ENCODE measurements at regions not wholly inside any gene's neighbourhood (a gene's known extent, or its start where the extent isn't known, plus 50 kb on each side); places are given as distances from the start of the nearest gene placed in this dataset.

GRCh38 chr1:88163187-88163586 is 520.9 kb upstream of the PKN2 start:
- H3K9me3 ChIP-seq (ENCODE audit: control insufficient read depth in 2 of 2, insufficient read depth in 1 of 2, low read depth in 1 of 2, low read length in 1 of 2) = no peaks in the 10 kb centered on the region
- FAIRE-seq = no peak

GRCh38 chr1:88168126-88168525 is 515.9 kb upstream of the PKN2 start:
- H3K4me1 ChIP-seq (ENCODE audit: control insufficient read depth in 3 of 3, insufficient read depth in 2 of 3, low read depth in 1 of 3, low read length in 2 of 3) = peaks cover 0 to 23% (median 0%) of the 10 kb centered on the region in 3 donors
- H3K9me3 ChIP-seq (ENCODE audit: control insufficient read depth in 2 of 2, insufficient read depth in 1 of 2, low read depth in 1 of 2, low read length in 1 of 2) = no peaks in the 10 kb centered on the region
- no peak for DNase-seq
- no peaks in the 10 kb centered on the region for H3K36me3 ChIP-seq (ENCODE audit: control insufficient read depth in 3 of 3, insufficient read depth in 2 of 3, low read depth in 1 of 3, low read length in 3 of 3)
- H3K4me3 ChIP-seq (ENCODE audit: low read depth in 1 of 3, low read length in 3 of 3) = no peak overlapping the region
- H3K27ac ChIP-seq (ENCODE audit: low read depth in 1 of 3, low read length in 2 of 3) = no peak overlapping the region
- H3K27me3 ChIP-seq (ENCODE audit: control insufficient read depth in 3 of 3, insufficient read depth in 3 of 3, low read length in 3 of 3) = peaks cover 0 to 3% (median 0%) of the 10 kb centered on the region in 3 donors
- no peak for FAIRE-seq

More at GRCh38 chr1:88163187-88163586, 520.9 kb upstream of the PKN2 start:
- Histone ChIP-seq H3K4me3 (ENCODE audit: low read depth in 1 of 3, low read length in 3 of 3) (no peak overlapping the region), H3K36me3 (ENCODE audit: control insufficient read depth in 3 of 3, insufficient read depth in 2 of 3, low read depth in 1 of 3, low read length in 3 of 3) (no peaks in the 10 kb centered on the region), H3K27me3 (ENCODE audit: control insufficient read depth in 3 of 3, insufficient read depth in 3 of 3, low read length in 3 of 3) (peaks cover 0 to 3% (median 0%) of the 10 kb centered on the region in 3 donors), H3K4me1 (ENCODE audit: control insufficient read depth in 3 of 3, insufficient read depth in 2 of 3, low read depth in 1 of 3, low read length in 2 of 3) (peaks cover 0 to 14% (median 0%) of the 10 kb centered on the region in 3 donors), H3K27ac (ENCODE audit: low read depth in 1 of 3, low read length in 2 of 3) (no peak overlapping the region)
- peak; percentile 8 to 35 for DNase-seq
- 34 to 61% (median 45%) methylated on average over 3 of the region's 3 CpGs for WGBS, 3 donors

- H3K4me3 ChIP-seq (ENCODE audit: low read depth in 1 of 3, low read length in 3 of 3) = no peak overlapping the region
- no peaks in the 10 kb centered on the region for H3K9me3 ChIP-seq (ENCODE audit: control insufficient read depth in 2 of 2, insufficient read depth in 1 of 2, low read depth in 1 of 2, low read length in 1 of 2)
- H3K36me3 ChIP-seq (ENCODE audit: control insufficient read depth in 3 of 3, insufficient read depth in 2 of 3, low read depth in 1 of 3, low read length in 3 of 3) = no peaks in the 10 kb centered on the region
- H3K27ac ChIP-seq (ENCODE audit: low read depth in 1 of 3, low read length in 2 of 3) = no peak overlapping the region
- H3K27me3 ChIP-seq (ENCODE audit: control insufficient read depth in 3 of 3, insufficient read depth in 3 of 3, low read length in 3 of 3) = peaks cover 0 to 3% (median 0%) of the 10 kb centered on the region in 3 donors
- FAIRE-seq (no peak), DNase-seq (no peak)
- peaks cover 0 to 20% (median 3%) of the 10 kb centered on the region in 3 donors for H3K4me1 ChIP-seq (ENCODE audit: control insufficient read depth in 3 of 3, insufficient read depth in 2 of 3, low read depth in 1 of 3, low read length in 2 of 3)
- WGBS, 3 donors = 90 to 92% (median 91%) methylated on average over 3 of the region's 3 CpGs
Measured at GRCh38 chr1:88169139-88169538, 514.9 kb upstream of the PKN2 start.

GRCh38 chr1:88169939-88170338 is 514.1 kb upstream of the PKN2 start:
- peaks cover 0 to 24% (median 3%) of the 10 kb centered on the region in 3 donors for H3K4me1 ChIP-seq (ENCODE audit: control insufficient read depth in 3 of 3, insufficient read depth in 2 of 3, low read depth in 1 of 3, low read length in 2 of 3)
- H3K36me3 ChIP-seq (ENCODE audit: control insufficient read depth in 3 of 3, insufficient read depth in 2 of 3, low read depth in 1 of 3, low read length in 3 of 3) = no peaks in the 10 kb centered on the region
- no peaks in the 10 kb centered on the region for H3K9me3 ChIP-seq (ENCODE audit: control insufficient read depth in 2 of 2, insufficient read depth in 1 of 2, low read depth in 1 of 2, low read length in 1 of 2)
- no peaks in the 10 kb centered on the region for H3K27me3 ChIP-seq (ENCODE audit: control insufficient read depth in 3 of 3, insufficient read depth in 3 of 3, low read length in 3 of 3)
- H3K4me3 ChIP-seq (ENCODE audit: low read depth in 1 of 3, low read length in 3 of 3) = no peak overlapping the region
- FAIRE-seq (no peak), DNase-seq (no peak)
- H3K27ac ChIP-seq (ENCODE audit: low read depth in 1 of 3, low read length in 2 of 3) = no peak overlapping the region

GRCh38 chr1:88175120-88175630 is 508.9 kb upstream of the PKN2 start:
- Histone ChIP-seq H3K4me1 (ENCODE audit: control insufficient read depth in 3 of 3, insufficient read depth in 2 of 3, low read depth in 1 of 3, low read length in 2 of 3) (peaks cover 3 to 24% (median 4%) of the 10 kb centered on the region in 3 donors), H3K27ac (ENCODE audit: low read depth in 1 of 3, low read length in 2 of 3) (peak overlapping the region in 1 of 3 donors; percentile 23), H3K27me3 (ENCODE audit: control insufficient read depth in 3 of 3, insufficient read depth in 3 of 3, low read length in 3 of 3) (no peaks in the 10 kb centered on the region), H3K4me3 (ENCODE audit: low read depth in 1 of 3, low read length in 3 of 3) (no peak overlapping the region), H3K36me3 (ENCODE audit: control insufficient read depth in 3 of 3, insufficient read depth in 2 of 3, low read depth in 1 of 3, low read length in 3 of 3) (no peaks in the 10 kb centered on the region), H3K9me3 (ENCODE audit: control insufficient read depth in 2 of 2, insufficient read depth in 1 of 2, low read depth in 1 of 2, low read length in 1 of 2) (no peaks in the 10 kb centered on the region)
- WGBS, 3 donors = 33 to 63% (median 40%) methylated on average over 3 of the region's 3 CpGs
- DNase-seq (no peak), FAIRE-seq (no peak)

GRCh38 chr1:88175631-88176226 is 508.3 kb upstream of the PKN2 start:
- H3K9me3 ChIP-seq (ENCODE audit: control insufficient read depth in 2 of 2, insufficient read depth in 1 of 2, low read depth in 1 of 2, low read length in 1 of 2) = no peaks in the 10 kb centered on the region
- H3K4me3 ChIP-seq (ENCODE audit: low read depth in 1 of 3, low read length in 3 of 3) = no peak overlapping the region

GRCh38 chr1:88179943-88180342 is 504.1 kb upstream of the PKN2 start:
- H3K9me3 ChIP-seq (ENCODE audit: control insufficient read depth in 2 of 2, insufficient read depth in 1 of 2, low read depth in 1 of 2, low read length in 1 of 2) = no peaks in the 10 kb centered on the region
- WGBS, 3 donors = 65 to 72% (median 70%) methylated on average over 5 of the region's 5 CpGs
- H3K36me3 ChIP-seq (ENCODE audit: control insufficient read depth in 3 of 3, insufficient read depth in 2 of 3, low read depth in 1 of 3, low read length in 3 of 3) = no peaks in the 10 kb centered on the region
- H3K27ac ChIP-seq (ENCODE audit: low read depth in 1 of 3, low read length in 2 of 3) = no peak overlapping the region
- FAIRE-seq = no peak
- DNase-seq = no peak
- H3K27me3 ChIP-seq (ENCODE audit: control insufficient read depth in 3 of 3, insufficient read depth in 3 of 3, low read length in 3 of 3) = no peaks in the 10 kb centered on the region
- H3K4me1 ChIP-seq (ENCODE audit: control insufficient read depth in 3 of 3, insufficient read depth in 2 of 3, low read depth in 1 of 3, low read length in 2 of 3) = peaks cover 0 to 13% (median 4%) of the 10 kb centered on the region in 3 donors
- H3K4me3 ChIP-seq (ENCODE audit: low read depth in 1 of 3, low read length in 3 of 3) = no peak overlapping the region

More at GRCh38 chr1:88175631-88176226, 508.3 kb upstream of the PKN2 start:
- WGBS, 3 donors = 16 to 57% (median 28%) methylated on average over 10 of the region's 10 CpGs
- H3K4me1 ChIP-seq (ENCODE audit: control insufficient read depth in 3 of 3, insufficient read depth in 2 of 3, low read depth in 1 of 3, low read length in 2 of 3) = peaks cover 3 to 25% (median 4%) of the 10 kb centered on the region in 3 donors
- peak overlapping the region in 1 of 3 donors; percentile 23 for H3K27ac ChIP-seq (ENCODE audit: low read depth in 1 of 3, low read length in 2 of 3)
- no peaks in the 10 kb centered on the region for H3K27me3 ChIP-seq (ENCODE audit: control insufficient read depth in 3 of 3, insufficient read depth in 3 of 3, low read length in 3 of 3)
- DNase-seq = peak; percentile 87 to 88
- no peaks in the 10 kb centered on the region for H3K36me3 ChIP-seq (ENCODE audit: control insufficient read depth in 3 of 3, insufficient read depth in 2 of 3, low read depth in 1 of 3, low read length in 3 of 3)
- FAIRE-seq = no peak

GRCh38 chr1:88180449-88181108 is 503.5 kb upstream of the PKN2 start:
- peak; percentile 94 to 95 for DNase-seq
- FAIRE-seq = peak; percentile 81
- Histone ChIP-seq H3K9me3 (ENCODE audit: control insufficient read depth in 2 of 2, insufficient read depth in 1 of 2, low read depth in 1 of 2, low read length in 1 of 2) (no peaks in the 10 kb centered on the region), H3K4me3 (ENCODE audit: low read depth in 1 of 3, low read length in 3 of 3) (no peak overlapping the region), H3K4me1 (ENCODE audit: control insufficient read depth in 3 of 3, insufficient read depth in 2 of 3, low read depth in 1 of 3, low read length in 2 of 3) (peaks cover 0 to 13% (median 0%) of the 10 kb centered on the region in 3 donors), H3K27me3 (ENCODE audit: control insufficient read depth in 3 of 3, insufficient read depth in 3 of 3, low read length in 3 of 3) (no peaks in the 10 kb centered on the region), H3K27ac (ENCODE audit: low read depth in 1 of 3, low read length in 2 of 3) (no peak overlapping the region), H3K36me3 (ENCODE audit: control insufficient read depth in 3 of 3, insufficient read depth in 2 of 3, low read depth in 1 of 3, low read length in 3 of 3) (no peaks in the 10 kb centered on the region)
- 29 to 34% (median 29%) methylated on average over 8 of the region's 8 CpGs for WGBS, 3 donors

Data from small intestine (tissue), 7 donors.